Stimulated activated CD8-positive, alpha-beta memory T cell treated with anti-CD3 and anti-CD28 coated beads, Interleukin-4, amount 100 ng/mL, for 4 hours (primary cell): ENCODE measurements at regions not wholly inside any gene's neighbourhood (a gene's known extent, or its start where the extent isn't known, plus 50 kb on each side); places are given as distances from the start of the nearest gene placed in this dataset.

Source experiments
- DNase-seq, 2 donors: peaks; one replicate each; pipeline ENCODE4 v3.0.0-alpha.2; 2020; ENCODE audit warnings: low read depth in 2 of 2, low spot score in 1 of 2

GRCh38 chr13:106048386-106048785, 487.1 kb downstream of the EFNB2 start:
- DNase-seq, result no peak

GRCh38 chr13:106047859-106048258, 487.6 kb downstream of the EFNB2 start:
- DNase-seq, result no peak

- no peak for DNase-seq
These were observed 492.4 kb downstream of the EFNB2 start for GRCh38 chr13:106042996-106043581.

GRCh38 chr13:106041445-106041844, 494.0 kb downstream of the EFNB2 start:
- DNase-seq, result no peak

- no peak for DNase-seq
These were observed 496.7 kb downstream of the EFNB2 start for GRCh38 chr13:106038752-106039151.

- no peak for DNase-seq
These were observed 498.6 kb downstream of the EFNB2 start for GRCh38 chr13:106036870-106037269.

- DNase-seq, result no peak
These were observed 501.3 kb downstream of the EFNB2 start for GRCh38 chr13:106034201-106034600.

GRCh38 chr13:106033659-106034058, 501.8 kb downstream of the EFNB2 start:
- no peak for DNase-seq

GRCh38 chr13:106032441-106032840, 503.0 kb downstream of the EFNB2 start:
- DNase-seq, result no peak

GRCh38 chr13:106029676-106030290, 505.7 kb downstream of the EFNB2 start:
- DNase-seq, result no peak

- no peak for DNase-seq
These were observed 506.6 kb downstream of the EFNB2 start for GRCh38 chr13:106028911-106029310.

GRCh38 chr13:106011600-106011999, 523.9 kb downstream of the EFNB2 start:
- DNase-seq, result no peak

GRCh38 chr13:106010836-106011235, 524.6 kb downstream of the EFNB2 start:
- no peak for DNase-seq

GRCh38 chr13:106008540-106008939, 526.9 kb downstream of the EFNB2 start:
- DNase-seq, result no peak

GRCh38 chr13:106007156-106007555, 528.3 kb downstream of the EFNB2 start:
- no peak for DNase-seq

- no peak for DNase-seq
These were observed 531.8 kb downstream of the EFNB2 start for GRCh38 chr13:106003651-106004050.

- no peak for DNase-seq
These were observed 534.0 kb downstream of the EFNB2 start for GRCh38 chr13:106001443-106001842.

- DNase-seq, result no peak
These were observed 537.6 kb downstream of the EFNB2 start for GRCh38 chr13:105997581-105998550.

GRCh38 chr13:105996391-105997025, 539.0 kb downstream of the EFNB2 start:
- no peak for DNase-seq

- no peak for DNase-seq
These were observed 541.1 kb downstream of the EFNB2 start for GRCh38 chr13:105994340-105994739.

GRCh38 chr13:105991622-105992277, 543.7 kb downstream of the EFNB2 start:
- no peak for DNase-seq
